ENCODE measurements at regions not wholly inside any gene's neighbourhood (a gene's known extent, or its start where the extent isn't known, plus 50 kb on each side); places are given as distances from the start of the nearest gene placed in this dataset.
"Not testable (repeated sequence)": the region's sequence is repeated elsewhere in the genome, so short reads cannot be mapped to it uniquely, and the experiment has no call there.

- FAIRE-seq (no peak), DNase-seq (ENCODE audit: low read depth in 1 of 2, low spot score in 1 of 2) (no peak), ATAC-seq (no peak)
- TF ChIP-seq, protein P1, sequence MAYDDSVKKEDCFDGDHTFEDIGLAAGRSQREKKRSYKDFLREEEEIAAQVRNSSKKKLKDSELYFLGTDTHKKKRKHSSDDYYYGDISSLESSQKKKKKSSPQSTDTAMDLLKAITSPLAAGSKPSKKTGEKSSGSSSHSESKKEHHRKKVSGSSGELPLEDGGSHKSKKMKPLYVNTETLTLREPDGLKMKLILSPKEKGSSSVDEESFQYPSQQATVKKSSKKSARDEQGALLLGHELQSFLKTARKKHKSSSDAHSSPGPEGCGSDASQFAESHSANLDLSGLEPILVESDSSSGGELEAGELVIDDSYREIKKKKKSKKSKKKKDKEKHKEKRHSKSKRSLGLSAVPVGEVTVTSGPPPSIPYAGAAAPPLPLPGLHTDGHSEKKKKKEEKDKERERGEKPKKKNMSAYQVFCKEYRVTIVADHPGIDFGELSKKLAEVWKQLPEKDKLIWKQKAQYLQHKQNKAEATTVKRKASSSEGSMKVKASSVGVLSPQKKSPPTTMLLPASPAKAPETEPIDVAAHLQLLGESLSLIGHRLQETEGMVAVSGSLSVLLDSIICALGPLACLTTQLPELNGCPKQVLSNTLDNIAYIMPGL (CRISPR knock-in tag; IDR thresholded peaks at IDR 0.05; ENCODE audit: borderline replicate concordance) = no peak
- no peak for TF ChIP-seq HDAC2 (IDR thresholded peaks at IDR 0.05)
- TF ChIP-seq, protein P2, sequence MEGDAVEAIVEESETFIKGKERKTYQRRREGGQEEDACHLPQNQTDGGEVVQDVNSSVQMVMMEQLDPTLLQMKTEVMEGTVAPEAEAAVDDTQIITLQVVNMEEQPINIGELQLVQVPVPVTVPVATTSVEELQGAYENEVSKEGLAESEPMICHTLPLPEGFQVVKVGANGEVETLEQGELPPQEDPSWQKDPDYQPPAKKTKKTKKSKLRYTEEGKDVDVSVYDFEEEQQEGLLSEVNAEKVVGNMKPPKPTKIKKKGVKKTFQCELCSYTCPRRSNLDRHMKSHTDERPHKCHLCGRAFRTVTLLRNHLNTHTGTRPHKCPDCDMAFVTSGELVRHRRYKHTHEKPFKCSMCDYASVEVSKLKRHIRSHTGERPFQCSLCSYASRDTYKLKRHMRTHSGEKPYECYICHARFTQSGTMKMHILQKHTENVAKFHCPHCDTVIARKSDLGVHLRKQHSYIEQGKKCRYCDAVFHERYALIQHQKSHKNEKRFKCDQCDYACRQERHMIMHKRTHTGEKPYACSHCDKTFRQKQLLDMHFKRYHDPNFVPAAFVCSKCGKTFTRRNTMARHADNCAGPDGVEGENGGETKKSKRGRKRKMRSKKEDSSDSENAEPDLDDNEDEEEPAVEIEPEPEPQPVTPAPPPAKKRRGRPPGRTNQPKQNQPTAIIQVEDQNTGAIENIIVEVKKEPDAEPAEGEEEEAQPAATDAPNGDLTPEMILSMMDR (IDR thresholded peaks at IDR 0.05) = no peak
- no peak for TF ChIP-seq ZFP36 (IDR thresholded peaks at IDR 0.05; ENCODE audit: borderline replicate concordance, partially characterized antibody)
- no peak for TF ChIP-seq FOSB (CRISPR knock-in tag; IDR thresholded peaks at IDR 0.05)
- TF ChIP-seq HOXA7 (CRISPR knock-in tag; IDR thresholded peaks at IDR 0.05) = no peak
- no peak for TF ChIP-seq RAD21 (conservative IDR thresholded peaks at IDR 0.05 in 1 of 2, IDR thresholded peaks at IDR 0.05 in 1 of 2)
- H3K27ac ChIP-seq = no peak overlapping the region
- H3K4me1 ChIP-seq = no peaks in the 10 kb centered on the region
- POLR2A ChIA-PET = no interaction called here
- CTCF ChIA-PET = no interaction called here
- H3K4me3 ChIP-seq = no peak overlapping the region
- H3K4me2 ChIP-seq = no peak overlapping the region
- no peaks in the 10 kb centered on the region for H3K9me3 ChIP-seq
- 55% methylated on average over 4 of the region's 4 CpGs for WGBS (ENCODE audit: missing lambda C conversion rate)
These were observed 170.5 kb downstream of the IPO8 start for GRCh38 chr12:30525171-30525570.

DNA sequence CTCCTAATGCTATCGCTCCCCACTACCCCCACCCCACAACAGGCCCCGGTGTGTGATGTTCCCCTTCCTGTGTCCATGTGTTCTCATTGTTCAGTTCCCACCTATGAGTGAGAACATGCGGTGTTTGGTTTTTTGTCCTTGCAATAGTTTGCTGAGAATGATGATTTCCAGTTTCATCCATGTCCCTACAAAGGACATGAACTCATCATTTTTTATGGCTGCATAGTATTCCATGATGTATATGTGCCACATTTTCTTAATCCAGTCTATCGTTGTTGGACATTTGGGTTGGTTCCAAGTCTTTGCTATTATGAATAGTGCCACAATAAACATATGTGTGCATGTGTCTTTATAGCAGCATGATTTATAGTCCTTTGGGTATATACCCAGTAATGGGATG is 175.4 kb downstream of the IPO8 start:
- H3K9me3 ChIP-seq; CTCF ChIA-PET; H3K4me1 ChIP-seq; DNase-seq (ENCODE audit: low read depth in 1 of 2, low spot score in 1 of 2); H3K27ac ChIP-seq; POLR2A ChIA-PET; H3K4me3 ChIP-seq; H3K4me2 ChIP-seq; ATAC-seq; FAIRE-seq: not testable (repeated sequence)
- 44% methylated on average over 3 of the region's 4 CpGs for WGBS (ENCODE audit: missing lambda C conversion rate)

DNA sequence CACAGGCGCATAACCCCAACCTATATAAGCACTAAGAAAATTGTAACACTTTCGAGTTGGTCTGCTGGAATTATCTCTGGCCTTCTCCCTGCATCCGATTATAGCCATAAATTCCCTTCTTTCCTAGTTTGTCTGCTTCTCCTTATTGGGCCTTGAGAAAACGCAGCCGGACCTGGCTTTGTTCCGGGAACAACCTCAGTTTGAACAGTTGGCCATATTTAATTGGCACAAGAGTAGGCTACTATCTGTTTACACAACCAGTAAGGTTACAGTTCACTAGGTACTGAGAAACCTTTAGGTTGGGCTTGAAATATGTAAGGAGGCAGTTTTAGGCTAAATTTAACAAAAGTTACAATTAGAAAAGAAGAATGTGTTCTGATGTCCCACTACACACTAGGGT is 176.1 kb downstream of the IPO8 start:
- CTCF ChIA-PET = no interaction called here
- 79% methylated on average over 6 of the region's 6 CpGs for WGBS (ENCODE audit: missing lambda C conversion rate)

DNA sequence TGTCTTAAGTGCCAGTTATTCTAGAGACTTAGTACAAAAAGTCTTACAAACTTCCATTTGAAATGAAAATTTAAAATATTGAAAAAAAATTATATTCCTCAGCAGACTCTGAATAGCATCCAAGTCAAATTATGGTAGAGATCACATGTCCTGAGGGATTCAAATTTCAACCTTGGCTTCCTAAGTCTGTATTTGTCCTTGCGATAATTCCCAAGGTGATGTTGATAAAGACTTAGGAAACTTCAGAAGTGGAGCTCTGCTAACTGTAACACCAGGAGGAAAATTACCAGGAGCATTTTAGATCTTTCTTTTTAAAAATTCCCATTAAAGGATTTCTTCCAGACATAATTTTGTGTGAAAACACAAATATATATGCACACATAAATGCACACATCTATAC is 178.3 kb downstream of the IPO8 start:
- no peak overlapping the region for H3K4me3 ChIP-seq
- no peak overlapping the region for H3K27ac ChIP-seq
- no peaks in the 10 kb centered on the region for H3K9me3 ChIP-seq
- ChIA-PET CTCF (interaction anchor here (1.0 kb wide), 1 partner anchor 71 kb away, joined by 3 read pairs; no protein-coding TSS in a partner anchor), POLR2A (no interaction called here)
- ATAC-seq (no peak), DNase-seq (ENCODE audit: low read depth in 1 of 2, low spot score in 1 of 2) (no peak), FAIRE-seq (no peak)
- 89% methylated on average over 1 of the region's 1 CpG for WGBS (ENCODE audit: missing lambda C conversion rate)
- no peaks in the 10 kb centered on the region for H3K4me1 ChIP-seq
- H3K4me2 ChIP-seq = no peak overlapping the region
- no peak for TF ChIP-seq TFCP2L1 (CRISPR knock-in tag; IDR thresholded peaks at IDR 0.05)
- TF ChIP-seq, protein P1 (CRISPR knock-in tag; IDR thresholded peaks at IDR 0.05; ENCODE audit: borderline replicate concordance) = no peak
- no peak for TF ChIP-seq EP300 (IDR thresholded peaks at IDR 0.05)
- TF ChIP-seq CHD2 (IDR thresholded peaks at IDR 0.05; ENCODE audit: low read length, partially characterized antibody) = no peak
- no peak for TF ChIP-seq HEYL (CRISPR knock-in tag; IDR thresholded peaks at IDR 0.05)
- TF ChIP-seq ZFP36 (IDR thresholded peaks at IDR 0.05; ENCODE audit: borderline replicate concordance, partially characterized antibody) = no peak
- no peak for TF ChIP-seq ESRRA (IDR thresholded peaks at IDR 0.05; ENCODE audit: borderline replicate concordance, low read length)
- no peak for TF ChIP-seq EHMT2 (IDR thresholded peaks at IDR 0.05; ENCODE audit: low read depth)
- no peak for TF ChIP-seq CBX2 (IDR thresholded peaks at IDR 0.05; ENCODE audit: borderline replicate concordance, low read depth)
- TF ChIP-seq CEBPB (IDR thresholded peaks at IDR 0.05) = no peak
- TF ChIP-seq JUNB (IDR thresholded peaks at IDR 0.05) = no peak
- TF ChIP-seq ZSCAN20 (CRISPR knock-in tag; IDR thresholded peaks at IDR 0.05) = no peak
- TF ChIP-seq MAFK (IDR thresholded peaks at IDR 0.05; ENCODE audit: partially characterized antibody) = no peak
- no peak for TF ChIP-seq MAZ (IDR thresholded peaks at IDR 0.05; ENCODE audit: borderline replicate concordance, low read depth, low read length)

More for the DNA sequence above, 176.1 kb downstream of the IPO8 start:
- POLR2A ChIA-PET = no interaction called here
- H3K9me3 ChIP-seq = no peaks in the 10 kb centered on the region
- H3K27ac ChIP-seq = no peak overlapping the region
- no peaks in the 10 kb centered on the region for H3K4me1 ChIP-seq
- H3K4me2 ChIP-seq = no peak overlapping the region
- DNase-seq (ENCODE audit: low read depth in 1 of 2, low spot score in 1 of 2) (no peak), ATAC-seq (no peak), FAIRE-seq (no peak)
- H3K4me3 ChIP-seq = no peak overlapping the region
- TF ChIP-seq NFE2L2 (conservative IDR thresholded peaks at IDR 0.05; ENCODE audit: low read length) (no peak), MAZ (IDR thresholded peaks at IDR 0.05; ENCODE audit: borderline replicate concordance, low read depth, low read length) (no peak), ESRRA (IDR thresholded peaks at IDR 0.05; ENCODE audit: borderline replicate concordance, low read length) (no peak), JUNB (IDR thresholded peaks at IDR 0.05) (no peak), KDM1A (IDR thresholded peaks at IDR 0.05; ENCODE audit: low read depth) (no peak), ZSCAN20 (CRISPR knock-in tag; IDR thresholded peaks at IDR 0.05) (no peak), HDAC2 (IDR thresholded peaks at IDR 0.05) (no peak), HEYL (CRISPR knock-in tag; IDR thresholded peaks at IDR 0.05) (no peak), POLR2AphosphoS2 (conservative IDR thresholded peaks at IDR 0.05; ENCODE audit: low read length) (no peak), RNF2 (IDR thresholded peaks at IDR 0.05; ENCODE audit: borderline replicate concordance, low read depth) (no peak), FOXS1 (CRISPR knock-in tag; IDR thresholded peaks at IDR 0.05) (no peak), NR3C1 (IDR thresholded peaks at IDR 0.05) (no peak)
- TF ChIP-seq, protein P1 (CRISPR knock-in tag; IDR thresholded peaks at IDR 0.05; ENCODE audit: borderline replicate concordance) = no peak

All from A549 (cell line).